Stimulated activated naive CD4-positive, alpha-beta T cell (primary cell): ENCODE measurements at regions not wholly inside any gene's neighbourhood (a gene's known extent, or its start where the extent isn't known, plus 50 kb on each side); places are given as distances from the start of the nearest gene placed in this dataset.

ENCODE experiments used
- DNase-seq, 6 experiments: peaks; one replicate each; lab custom pipeline; 2025; lab: John Stamatoyannopoulos, UW

DNA sequence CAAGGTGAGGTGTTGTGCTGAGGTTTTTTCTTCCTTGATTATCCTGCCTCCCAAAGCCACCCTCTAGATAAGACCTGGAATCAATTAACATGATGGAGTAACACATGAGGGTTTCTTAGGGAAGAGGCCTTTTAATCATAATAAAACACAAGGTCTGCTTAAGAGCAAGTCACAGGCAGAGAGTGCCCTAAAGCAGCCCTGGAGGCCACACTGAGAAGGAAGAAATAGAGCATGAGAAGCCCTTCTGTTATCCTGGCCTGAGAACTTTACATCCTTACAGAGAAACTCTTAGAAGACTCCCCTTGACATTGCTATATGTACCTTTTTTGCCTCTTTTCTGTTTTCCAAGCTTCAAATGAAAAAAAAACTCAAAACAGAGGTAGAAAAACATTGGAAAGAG lies 132.3 kb downstream of the CEP57L1 start:
- DNase-seq = no peak

DNA sequence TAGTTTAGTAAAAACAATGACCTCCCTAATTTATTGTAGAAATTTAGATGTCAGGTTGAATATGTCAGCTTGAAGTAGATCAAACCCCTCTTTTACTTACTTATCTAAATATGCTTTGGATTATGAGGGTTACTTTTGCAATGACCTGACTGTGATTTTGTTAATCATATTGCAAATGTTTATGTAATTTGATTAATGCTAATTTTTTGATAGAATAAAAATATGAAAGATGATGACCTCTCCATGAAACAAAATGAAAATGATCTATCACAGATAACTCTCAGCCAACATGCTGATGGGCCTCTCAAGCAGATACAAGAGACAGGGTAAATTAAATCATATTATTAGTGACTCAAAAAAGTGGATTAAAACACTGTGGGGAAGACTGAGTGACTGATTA lies 131.0 kb downstream of the CEP57L1 start:
- no peak for DNase-seq

DNA sequence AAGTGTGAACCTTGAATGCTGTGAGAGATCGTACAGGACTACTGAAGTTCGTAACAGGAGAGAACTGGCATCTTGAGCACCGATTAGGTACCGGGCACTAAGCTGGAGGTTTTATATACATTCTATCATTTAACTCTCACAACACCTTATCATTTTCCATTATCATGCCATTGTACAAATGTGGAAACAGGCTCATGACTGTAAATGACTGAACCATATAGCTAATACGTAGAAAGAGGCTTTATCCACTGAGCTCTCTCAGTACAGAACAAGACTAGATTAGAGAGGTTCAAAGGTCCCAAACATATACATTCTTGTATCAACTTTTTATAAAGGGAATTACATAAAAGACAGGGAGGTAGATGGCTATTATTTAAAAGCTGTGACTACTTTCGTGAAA lies 130.6 kb downstream of the CEP57L1 start:
- DNase-seq = no peak

DNA sequence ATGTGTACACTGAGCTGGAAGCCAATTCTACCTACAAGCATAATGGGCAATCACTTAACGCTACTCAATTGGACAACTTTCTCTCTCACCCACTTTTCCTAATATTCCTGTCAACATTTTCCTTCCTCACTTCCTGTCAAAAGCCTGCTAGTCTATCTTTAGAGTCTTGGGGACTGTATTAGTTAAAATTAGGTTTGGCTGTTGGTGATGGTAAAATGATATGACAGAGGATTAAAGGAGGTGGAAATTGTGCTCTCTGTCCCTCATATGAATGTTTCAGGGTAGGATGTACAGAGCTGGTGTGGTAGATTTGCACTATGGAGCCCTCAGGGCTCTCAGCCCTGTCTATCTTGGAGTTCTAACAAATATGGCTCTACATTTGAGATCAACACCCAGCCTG lies 129.7 kb downstream of the CEP57L1 start:
- DNase-seq = no peak

DNA sequence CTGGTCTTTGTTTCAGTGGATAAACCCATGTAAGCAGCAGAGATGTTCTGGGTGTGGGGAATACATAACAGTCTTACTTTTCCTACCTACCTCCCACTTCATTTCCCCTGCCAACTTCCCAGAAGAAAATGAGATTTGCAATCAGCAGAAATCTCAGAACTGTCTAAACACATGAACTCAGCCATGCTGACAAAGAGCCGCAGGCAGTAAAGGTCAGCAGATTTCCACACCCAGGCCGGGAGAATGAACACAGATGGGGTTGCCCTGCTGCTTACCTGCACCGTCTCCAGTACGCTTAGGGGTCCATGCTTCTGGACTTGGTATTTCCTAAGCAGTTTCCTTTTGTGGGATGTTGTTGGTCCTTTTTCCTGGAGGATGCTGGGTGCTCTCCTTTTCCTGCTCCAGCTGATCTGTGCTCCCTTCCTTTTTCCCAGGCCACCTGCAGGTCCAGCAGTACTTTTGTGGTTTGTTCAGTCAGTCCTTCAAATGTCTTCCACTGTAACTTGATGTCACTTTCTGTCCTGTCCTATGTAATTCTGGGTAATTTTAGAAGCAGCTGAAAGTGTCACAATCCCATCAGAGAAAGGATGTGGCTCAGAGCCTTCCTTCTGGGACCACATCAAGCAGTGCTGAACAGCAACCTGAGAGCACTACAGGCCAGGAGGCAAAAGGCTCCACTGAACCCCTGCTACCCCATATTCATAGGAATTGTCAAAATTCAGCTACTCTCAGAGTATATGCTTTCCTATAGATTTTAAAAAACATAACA lies 129.0 kb downstream of the CEP57L1 start:
- peak in 1 of 6 experiments; percentile 2 for DNase-seq

DNA sequence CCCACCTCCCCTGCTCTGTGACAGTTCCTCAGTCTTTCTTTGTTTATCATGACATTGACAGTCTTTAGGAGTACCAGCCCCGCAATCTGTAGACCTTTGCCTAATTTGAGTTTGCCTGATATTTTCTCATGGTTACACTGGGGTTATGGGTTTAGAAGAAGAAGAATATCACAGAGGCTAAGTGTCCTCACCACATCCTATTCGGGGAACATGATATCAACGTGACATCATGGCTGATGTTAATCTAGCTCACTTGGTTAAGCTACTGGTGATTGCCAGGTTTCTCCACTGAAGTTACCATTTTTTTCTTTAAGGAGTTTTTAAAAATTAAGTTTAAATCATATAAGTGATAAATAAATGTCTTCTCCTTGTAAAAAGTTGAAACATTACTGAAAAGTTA lies 127.5 kb downstream of the CEP57L1 start:
- no peak for DNase-seq

DNA sequence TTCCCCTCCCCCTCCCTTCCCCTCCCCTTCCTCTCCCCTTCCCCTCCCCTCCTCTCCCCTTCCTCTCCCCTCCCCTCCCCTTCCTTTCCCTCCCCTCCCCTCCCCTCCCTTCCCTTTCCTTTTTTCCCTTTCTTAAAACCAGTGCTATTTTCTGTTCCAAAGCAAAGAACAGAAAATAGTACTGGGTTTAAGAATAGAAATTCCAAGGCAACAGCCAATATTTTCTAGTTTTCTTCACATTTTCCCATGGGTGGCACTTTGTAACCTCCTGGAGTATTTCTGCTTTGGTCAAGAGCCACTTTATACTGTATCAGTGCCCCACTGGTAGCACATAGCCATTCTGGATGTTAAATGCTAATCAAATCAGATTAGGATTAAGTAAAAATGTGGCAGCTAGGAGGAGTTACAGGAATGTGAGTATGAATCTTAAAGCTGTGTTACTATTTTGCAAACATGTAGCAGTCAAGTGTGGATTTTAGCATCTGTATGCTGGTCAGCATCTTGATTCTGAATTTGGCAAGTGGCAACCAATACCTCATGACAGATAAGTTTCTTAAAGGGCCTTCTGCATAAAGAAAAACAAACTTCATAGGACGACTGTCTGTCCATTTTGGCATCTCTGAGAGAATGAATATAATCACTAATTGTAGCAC lies 126.4 kb downstream of the CEP57L1 start:
- no peak for DNase-seq
